HCT116 (cell line): ENCODE measurements at regions not wholly inside any gene's neighbourhood (a gene's known extent, or its start where the extent isn't known, plus 50 kb on each side); places are given as distances from the start of the nearest gene placed in this dataset.

ENCODE experiments used
- ATAC-seq: fragments of 200-7000 bp; cut with Tn5 transposase; 2 replicates; pipeline ENCODE4 v1.9.1; 2020; ENCODE audit warnings: mild to moderate bottlenecking, moderate library complexity
- BruUV-seq: library from RNA; stranded (reverse); fragments of 400-500 nt; replicated peaks from 2 replicates; lab custom pipeline; 2021; lab: Mats Ljungman, UMichigan
- CTCF ChIA-PET: fragments of 300-600 bp; sonication (Branson Sonifier 250); formaldehyde crosslinking; loops from one replicate; lab custom pipeline; 2021; ENCODE audit warnings: antibody characterized with exemption; lab: Charles Lee
- POLR2A ChIA-PET: fragments of 300-600, 350-600 bp; sonication (Branson Sonifier 250); formaldehyde crosslinking; loops from one replicate; lab custom pipeline; 2021; ENCODE audit warnings: antibody characterized with exemption; lab: Charles Lee
- RAD21 ChIA-PET, 2 experiments: fragments of 300-600 bp; sonication (Branson Sonifier 250); formaldehyde crosslinking; loops; one replicate each; lab custom pipeline; 2023; ENCODE audit warnings: low total read pairs in 2 of 2; ENCODE audit not compliant: uncharacterized antibody in 2 of 2, unreplicated experiment in 2 of 2, low non-redundant PET in 1 of 2; lab: Charles Lee
- DNase-seq: peaks from one replicate; pipeline ENCODE4 v3.0.0-alpha.2; 2010; ENCODE audit warnings: low read depth, low spot score
- H2AFZ ChIP-seq: fragments of 200-600 bp; shearing (Covaris generic), sonication (generic); 2 replicates; pipeline ENCODE4 v1.6.1; 2017; ENCODE audit warnings: low read depth, mixed run types, mixed read lengths, antibody characterized with exemption, low read length; ENCODE audit not compliant: poor library complexity, severe bottlenecking
- H3K27ac ChIP-seq: 2 replicates; pipeline ENCODE4 v1.5.1; 2012; ENCODE audit warnings: low read depth, low read length
- H3K27me3 ChIP-seq: fragments of 200-600 bp; sonication (generic); 2 replicates; pipeline ENCODE4 v1.6.1; 2016; ENCODE audit warnings: mixed run types, low read length, mixed read lengths; ENCODE audit not compliant: insufficient read depth
- H3K36me3 ChIP-seq, 2 experiments: fragments of 200-500 bp in 1 of 2; fragments of 200-600 bp in 1 of 2; sonication (Bioruptor generic) in 1 of 2; sonication (generic) in 1 of 2; 2 replicates each; pipeline versions ENCODE4 v1.5.1 to v1.6.1; 2014 to 2016; ENCODE audit warnings: low read length in 2 of 2, inconsistent platforms in 1 of 2, mixed read lengths in 1 of 2, mixed run types in 1 of 2; ENCODE audit not compliant: insufficient read depth in 2 of 2, control insufficient read depth in 1 of 2
- H3K4me1 ChIP-seq, 2 experiments: fragments of 200-600 bp in 1 of 2; sonication (generic) in 1 of 2; 2 replicates each; pipeline versions ENCODE4 v1.5.1 to v1.6.1; 2012 to 2017; ENCODE audit warnings: low read length in 2 of 2, inconsistent platforms in 1 of 2, mild to moderate bottlenecking in 1 of 2, mixed read lengths in 1 of 2, mixed run types in 1 of 2, moderate library complexity in 1 of 2; ENCODE audit not compliant: insufficient read depth in 2 of 2, control insufficient read depth in 1 of 2
- H3K4me2 ChIP-seq: fragments of 200-600 bp; sonication (generic); 2 replicates; pipeline ENCODE4 v1.6.1; 2017; ENCODE audit warnings: mixed run types, low read length, mixed read lengths
- H3K4me3 ChIP-seq, 2 experiments: fragments of 200-600 bp in 1 of 2; sonication (generic) in 1 of 2; replicated peaks in 1 of 2; 2 replicates each; pipeline ENCODE4 v1.5.1; 2011 to 2016; ENCODE audit warnings: low read length in 2 of 2, control low read depth in 1 of 2, low read depth in 1 of 2, mild to moderate bottlenecking in 1 of 2, mixed read lengths in 1 of 2, mixed run types in 1 of 2
- H3K79me2 ChIP-seq: fragments of 200-600 bp; sonication (generic); 2 replicates; pipeline ENCODE4 v1.6.1; 2017; ENCODE audit warnings: mild to moderate bottlenecking, mixed run types, low read length, moderate library complexity, mixed read lengths; ENCODE audit not compliant: insufficient read depth
- H3K9ac ChIP-seq: fragments of 200-600 bp; sonication (generic); 2 replicates; pipeline ENCODE4 v1.6.1; 2016; ENCODE audit warnings: low read length, mixed read lengths
- H3K9me2 ChIP-seq: fragments of 200-600 bp; sonication (generic), shearing (Covaris generic); 2 replicates; pipeline ENCODE4 v1.6.1; 2017; ENCODE audit warnings: mixed run types, mild to moderate bottlenecking, moderate library complexity; ENCODE audit not compliant: insufficient read depth
- H3K9me3 ChIP-seq, 2 experiments: fragments of 200-500 bp in 1 of 2; fragments of 200-600 bp in 1 of 2; sonication (Bioruptor generic) in 1 of 2; sonication (generic) in 1 of 2; 2 replicates each; pipeline ENCODE4 v1.6.1; 2014 to 2017; ENCODE audit warnings: low read length in 2 of 2, mixed read lengths in 2 of 2, inconsistent platforms in 1 of 2, low read depth in 1 of 2, mild to moderate bottlenecking in 1 of 2, mixed run types in 1 of 2, moderate library complexity in 1 of 2; ENCODE audit not compliant: control insufficient read depth in 1 of 2, insufficient read depth in 1 of 2
- H4K20me1 ChIP-seq: fragments of 200-600 bp; sonication (generic), shearing (Covaris generic); 2 replicates; pipeline ENCODE4 v1.6.1; 2017; ENCODE audit warnings: mixed run types, mild to moderate bottlenecking, moderate library complexity; ENCODE audit not compliant: insufficient read depth
- CEBPB ChIP-seq: IDR thresholded peaks from 2 replicates; pipeline ENCODE4 v1.6.1; 2012; ENCODE audit warnings: low read depth
- EGR1 ChIP-seq: IDR thresholded peaks from 2 replicates; pipeline ENCODE4 v1.6.1; 2012; ENCODE audit warnings: low read depth
- ELF1 ChIP-seq: IDR thresholded peaks from 2 replicates; pipeline ENCODE4 v1.6.1; 2012; ENCODE audit warnings: low read depth, borderline replicate concordance
- MAX ChIP-seq: IDR thresholded peaks from 2 replicates; pipeline ENCODE4 v1.6.1; 2012
- POLR2AphosphoS5 ChIP-seq: IDR thresholded peaks from 2 replicates; pipeline ENCODE4 v1.6.1; 2011; ENCODE audit warnings: mild to moderate bottlenecking, low read depth, low read length, moderate library complexity
- ZBTB33 ChIP-seq: IDR thresholded peaks from 2 replicates; pipeline ENCODE4 v1.6.1; 2011; ENCODE audit warnings: mild to moderate bottlenecking, low read length, moderate library complexity; ENCODE audit not compliant: insufficient replicate concordance; ENCODE audit errors: extremely low read depth
- ZNF274 ChIP-seq: fragments of 200-500 bp; sonication (Bioruptor generic); IDR thresholded peaks from 2 replicates; pipeline ENCODE4 v1.6.1; 2014; ENCODE audit warnings: mild to moderate bottlenecking, low read depth, low read length, inconsistent platforms
- intact Hi-C: fragments of 100-400 bp; cut with micrococcal nuclease; formaldehyde crosslinking; loops from 2 replicates; pipeline ENCODE4 v1.10.0; 2022

- TF ChIP-seq MAX: no peak
- no peak for TF ChIP-seq ZBTB33
- no peak for TF ChIP-seq POLR2AphosphoS5
- no peak for TF ChIP-seq CEBPB
- no peak for TF ChIP-seq EGR1
- TF ChIP-seq ELF1: no peak
- TF ChIP-seq, all 23 proteins: peak for 0
Observed at GRCh38 chr13:33531484-33531883, 245.9 kb upstream of the STARD13 start (continued).

GRCh38 chr13:33535061-33535460 is 249.5 kb upstream of the STARD13 start:
- Histone ChIP-seq H3K4me2 (no peak overlapping the region), H3K9me3 (no peaks in the 10 kb centered on the region), H3K79me2 (no peaks in the 10 kb centered on the region), H3K4me1 (no peaks in the 10 kb centered on the region), H3K36me3 (no peaks in the 10 kb centered on the region), H3K9me2 (no peaks in the 10 kb centered on the region), H3K4me3 (no peak overlapping the region), H3K27ac (no peak overlapping the region), H4K20me1 (no peaks in the 10 kb centered on the region), H3K9ac (no peak overlapping the region), H2AFZ (no peak overlapping the region), H3K27me3 (no peaks in the 10 kb centered on the region)
- BruUV-seq: no TSS peak
- CTCF ChIA-PET: no interaction called here
- ATAC-seq: no peak
- RAD21 ChIA-PET: no interaction called here
- intact Hi-C loops: no loop called here
- TF ChIP-seq ZNF274: no peak
- POLR2A ChIA-PET: no interaction called here
- DNase-seq: no peak
